ENCODE measurements at regions not wholly inside any gene's neighbourhood (a gene's known extent, or its start where the extent isn't known, plus 50 kb on each side); places are given as distances from the start of the nearest gene placed in this dataset.

DNA sequence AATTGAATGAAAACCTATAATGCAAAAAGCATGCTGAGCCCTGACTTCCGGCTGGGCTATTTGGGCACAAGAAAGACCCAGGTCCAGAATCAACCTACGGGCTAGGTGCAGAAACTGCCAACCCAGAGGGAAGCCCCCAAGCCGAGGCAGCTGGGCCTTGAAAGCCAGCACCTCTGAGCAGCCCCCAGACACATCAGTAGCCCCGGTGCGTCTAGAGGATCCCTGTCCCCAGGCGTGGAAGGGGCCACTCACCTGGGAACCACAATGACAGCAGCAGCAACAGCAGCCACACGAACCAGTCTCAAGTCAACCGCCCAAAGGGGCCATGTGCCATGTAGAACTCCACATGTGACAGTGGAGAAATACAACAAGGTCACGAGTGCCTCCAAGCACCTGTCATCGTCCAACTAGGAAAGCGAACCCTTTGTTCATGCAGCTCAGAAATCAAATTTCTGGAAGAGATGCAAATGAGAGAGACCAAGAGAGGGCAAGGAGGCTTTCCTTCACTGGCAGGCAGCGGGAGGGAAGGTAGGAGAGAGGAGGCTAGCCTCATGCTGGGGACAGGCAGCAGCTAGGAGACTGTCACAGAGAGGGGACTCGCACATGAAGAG lies 57.5 kb upstream of the CHST15 start:
- H3K9me3 ChIP-seq (replicated peaks; ENCODE audit: control insufficient read depth, insufficient read depth, low read length) = no peaks in the 10 kb centered on the region
- no peaks in the 10 kb centered on the region for H4K20me1 ChIP-seq (ENCODE audit: control insufficient read depth, insufficient read depth)
- POLR2A ChIA-PET = no interaction called here
- DNase-seq (ENCODE audit: low read depth, low spot score) (no peak), ATAC-seq (no peak), FAIRE-seq (no peak)
- no TSS peak for BruUV-seq (replicated peaks)
- no peak overlapping the region for H3K4me3 ChIP-seq
- H3K79me2 ChIP-seq (ENCODE audit: control insufficient read depth, insufficient read depth, low read length) = no peaks in the 10 kb centered on the region
- H3K4me1 ChIP-seq (ENCODE audit: control insufficient read depth, insufficient read depth, low read length) = peaks cover 28% of the 10 kb centered on the region
- H3K9ac ChIP-seq (ENCODE audit: control insufficient read depth, insufficient read depth, low read length) = no peak overlapping the region
- intact Hi-C loops (cut with micrococcal nuclease; ENCODE audit: unreplicated experiment) = no loop called here
- no peak for TF ChIP-seq NFXL1 (IDR thresholded peaks at IDR 0.05; ENCODE audit: borderline replicate concordance)
- 63% methylated on average over 13 of the region's 13 CpGs for WGBS (ENCODE audit: insufficient coverage, insufficient replicate concordance, low lambda C conversion rate, missing lambda C conversion rate)
- no peaks in the 10 kb centered on the region for H3K27me3 ChIP-seq (replicated peaks in 1 of 2; ENCODE audit: control insufficient read depth in 2 of 2, insufficient read depth in 2 of 2, low read length in 1 of 2)
- no peak overlapping the region for H3K4me2 ChIP-seq (ENCODE audit: control insufficient read depth, insufficient read depth)
- in situ Hi-C loops (cut with MboI) = no loop called here
- no peaks in the 10 kb centered on the region for H3K36me3 ChIP-seq (ENCODE audit: control insufficient read depth in 2 of 2, insufficient read depth in 2 of 2, low read length in 1 of 2)
- RAD21 ChIA-PET (ENCODE audit: unreplicated experiment) = no interaction called here
- H3K27ac ChIP-seq (ENCODE audit: control insufficient read depth, insufficient read depth) = no peak overlapping the region
- CTCF ChIA-PET = no interaction called here
- no peak overlapping the region for H2AFZ ChIP-seq (ENCODE audit: control insufficient read depth, low read depth, low read length)
- SMC1A ChIA-PET (ENCODE audit: uncharacterized antibody, unreplicated experiment) = interaction anchor here (0.7 to 0.9 kb wide), 2 partner anchors 115 to 135 kb away, joined by 3 read pairs; no protein-coding TSS in a partner anchor

DNA sequence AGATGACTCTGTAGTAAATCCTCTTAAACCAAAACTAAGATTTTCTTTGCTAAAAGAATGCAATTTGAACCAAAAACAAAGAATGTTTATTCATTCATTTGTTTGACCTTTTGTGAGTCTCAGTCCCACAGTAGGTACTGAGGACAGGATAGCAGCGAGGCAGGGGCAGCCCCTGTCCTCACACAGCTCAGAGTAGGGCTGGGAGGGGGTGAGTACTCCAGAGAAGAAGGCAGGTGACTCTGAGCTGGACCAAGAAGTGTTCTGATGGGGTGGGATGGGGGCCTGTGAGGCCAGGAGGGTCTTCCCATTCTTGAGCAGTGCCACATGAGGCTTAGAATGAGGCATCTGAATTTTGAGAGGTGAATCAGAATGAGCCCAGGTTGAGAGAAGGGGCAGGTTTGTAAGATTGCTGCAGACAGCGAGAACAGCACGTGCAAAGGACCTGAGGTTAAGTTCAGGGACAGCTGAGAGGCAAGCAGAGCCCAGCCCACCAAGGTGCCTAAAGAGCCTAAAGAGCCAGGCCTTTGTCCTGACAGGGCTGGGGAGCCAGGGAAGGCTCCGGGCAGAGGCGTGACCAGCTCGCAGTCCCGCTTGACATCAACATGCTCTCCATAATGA lies 56.9 kb upstream of the CHST15 start:
- ChIA-PET SMC1A (ENCODE audit: uncharacterized antibody, unreplicated experiment) (no interaction called here), RAD21 (ENCODE audit: unreplicated experiment) (interaction anchor here (1.4 kb wide), 1 partner anchor 239 kb away, joined by 3 read pairs; no protein-coding TSS in a partner anchor), CTCF (no interaction called here), POLR2A (no interaction called here)
- Histone ChIP-seq H3K4me1 (ENCODE audit: control insufficient read depth, insufficient read depth, low read length) (peaks cover 28% of the 10 kb centered on the region), H3K9me3 (replicated peaks; ENCODE audit: control insufficient read depth, insufficient read depth, low read length) (no peaks in the 10 kb centered on the region), H3K27me3 (replicated peaks in 1 of 2; ENCODE audit: control insufficient read depth in 2 of 2, insufficient read depth in 2 of 2, low read length in 1 of 2) (no peaks in the 10 kb centered on the region), H3K9ac (ENCODE audit: control insufficient read depth, insufficient read depth, low read length) (no peak overlapping the region), H4K20me1 (ENCODE audit: control insufficient read depth, insufficient read depth) (no peaks in the 10 kb centered on the region), H2AFZ (ENCODE audit: control insufficient read depth, low read depth, low read length) (no peak overlapping the region), H3K79me2 (ENCODE audit: control insufficient read depth, insufficient read depth, low read length) (no peaks in the 10 kb centered on the region), H3K4me3 (no peak overlapping the region), H3K27ac (ENCODE audit: control insufficient read depth, insufficient read depth) (no peak overlapping the region), H3K4me2 (ENCODE audit: control insufficient read depth, insufficient read depth) (no peak overlapping the region), H3K36me3 (ENCODE audit: control insufficient read depth in 2 of 2, insufficient read depth in 2 of 2, low read length in 1 of 2) (no peaks in the 10 kb centered on the region)
- intact Hi-C loops (cut with micrococcal nuclease; ENCODE audit: unreplicated experiment) (no loop called here), in situ Hi-C loops (cut with MboI) (no loop called here)
- ATAC-seq = no peak
- FAIRE-seq = no peak
- BruUV-seq (replicated peaks) = no TSS peak
- WGBS (ENCODE audit: insufficient coverage, insufficient replicate concordance, low lambda C conversion rate, missing lambda C conversion rate) = 64% methylated on average over 7 of the region's 7 CpGs
- DNase-seq (ENCODE audit: low read depth, low spot score) = no peak
- TF ChIP-seq TCF3 (IDR thresholded peaks at IDR 0.05; ENCODE audit: borderline replicate concordance, insufficient read depth, low read depth, low read length) (no peak), ETV6 (conservative IDR thresholded peaks at IDR 0.05 in 1 of 2, IDR thresholded peaks at IDR 0.05 in 1 of 2; ENCODE audit: borderline replicate concordance in 1 of 2, low read depth in 1 of 2) (no peak), RUNX3 (IDR thresholded peaks at IDR 0.05; ENCODE audit: low read length) (no peak), TARDBP (IDR thresholded peaks at IDR 0.05; ENCODE audit: borderline replicate concordance) (no peak), ZBTB4 (CRISPR knock-in tag; IDR thresholded peaks at IDR 0.05) (no peak), RELA (IDR thresholded peaks at IDR 0.05; ENCODE audit: borderline replicate concordance, partially characterized antibody) (no peak), CREB1 (IDR thresholded peaks at IDR 0.05; ENCODE audit: low read depth) (no peak), RELB (IDR thresholded peaks at IDR 0.05; ENCODE audit: low read depth) (no peak)
- TF ChIP-seq, protein P1, sequence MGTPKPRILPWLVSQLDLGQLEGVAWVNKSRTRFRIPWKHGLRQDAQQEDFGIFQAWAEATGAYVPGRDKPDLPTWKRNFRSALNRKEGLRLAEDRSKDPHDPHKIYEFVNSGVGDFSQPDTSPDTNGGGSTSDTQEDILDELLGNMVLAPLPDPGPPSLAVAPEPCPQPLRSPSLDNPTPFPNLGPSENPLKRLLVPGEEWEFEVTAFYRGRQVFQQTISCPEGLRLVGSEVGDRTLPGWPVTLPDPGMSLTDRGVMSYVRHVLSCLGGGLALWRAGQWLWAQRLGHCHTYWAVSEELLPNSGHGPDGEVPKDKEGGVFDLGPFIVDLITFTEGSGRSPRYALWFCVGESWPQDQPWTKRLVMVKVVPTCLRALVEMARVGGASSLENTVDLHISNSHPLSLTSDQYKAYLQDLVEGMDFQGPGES (IDR thresholded peaks at IDR 0.05) = no peak

Measured in GM12878 (cell line).